HepG2 (cell line): ENCODE measurements at regions not wholly inside any gene's neighbourhood (a gene's known extent, or its start where the extent isn't known, plus 50 kb on each side); places are given as distances from the start of the nearest gene placed in this dataset.

Source experiments
- ATAC-seq: fragments of 200-7000 bp; cut with Tn5 transposase; 3 replicates; pipeline ENCODE4 v1.9.1; 2020; ENCODE audit warnings: mild to moderate bottlenecking, moderate library complexity
- BruUV-seq: library from RNA; stranded (reverse); fragments of 400-500 nt; replicated peaks from 2 replicates; lab custom pipeline; 2021; lab: Mats Ljungman, UMichigan
- CTCF ChIA-PET: fragments of 300-600 bp; formaldehyde crosslinking; extraction: SDS; loops from one replicate; lab custom pipeline; 2021; ENCODE audit warnings: low total read pairs, inconsistent platforms, low intra/inter-chr PET ratio; lab: Yijun Ruan, JAX
- POLR2A ChIA-PET: fragments of 350-600 bp; sonication (Branson Sonifier 250); formaldehyde crosslinking; loops from one replicate; lab custom pipeline; 2020; ENCODE audit warnings: antibody characterized with exemption, inconsistent platforms; lab: Yijun Ruan, JAX
- DNase-seq: peaks from one replicate; pipeline ENCODE4 v3.0.0-alpha.2; 2015; ENCODE audit warnings: low spot score
- FAIRE-seq: peaks from 3 replicates; lab custom pipeline; 2011; peaks lifted over from hg19 to GRCh38; lab: Jason Lieb, UNC
- H2AFZ ChIP-seq: one replicate; pipeline ENCODE4 v1.6.1; 2011; ENCODE audit warnings: low read length, inconsistent platforms
- H3K27ac ChIP-seq: fragments of 300-600 bp; 3 replicates; pipeline ENCODE4 v1.8.0; 2011; ENCODE audit warnings: mixed run types, mild to moderate bottlenecking, mixed read lengths, low read length, inconsistent platforms; ENCODE audit not compliant: insufficient read depth; ENCODE audit errors: extremely low read length
- H3K27me3 ChIP-seq, 2 experiments: fragments of 200-600 bp in 1 of 2; 2 replicates in 1 of 2; 3 replicates in 1 of 2; pipeline versions ENCODE4 v1.6.0 to v1.8.0; 2011; ENCODE audit warnings: low read length in 2 of 2, mild to moderate bottlenecking in 2 of 2, moderate library complexity in 2 of 2, inconsistent platforms in 1 of 2; ENCODE audit not compliant: insufficient read depth in 2 of 2, control insufficient read depth in 1 of 2
- H3K36me3 ChIP-seq, 2 experiments: fragments of 200-600 bp in 1 of 2; replicated peaks in 1 of 2; 2 replicates in 1 of 2; 3 replicates in 1 of 2; pipeline versions ENCODE4 v1.5.1 to v1.8.0; 2011; ENCODE audit warnings: low read length in 2 of 2, inconsistent platforms in 1 of 2; ENCODE audit not compliant: insufficient read depth in 2 of 2, control insufficient read depth in 1 of 2
- H3K4me1 ChIP-seq: 2 replicates; pipeline ENCODE4 v1.5.1; 2012; ENCODE audit warnings: low read length, inconsistent platforms; ENCODE audit not compliant: insufficient read depth
- H3K4me2 ChIP-seq: 2 replicates; pipeline ENCODE4 v1.6.0; 2011; ENCODE audit warnings: low read depth, low read length, inconsistent platforms
- H3K4me3 ChIP-seq, 3 experiments: fragments of 200-600 bp in 1 of 3; sonication (generic), shearing (Covaris generic) in 1 of 3; replicated peaks in 1 of 3; 2 replicates each; pipeline ENCODE4 v1.5.1; 2011 to 2016; ENCODE audit warnings: low read length in 3 of 3, inconsistent platforms in 2 of 3, low read depth in 2 of 3, mild to moderate bottlenecking in 2 of 3, control low read depth in 1 of 3, mixed read lengths in 1 of 3; ENCODE audit not compliant: insufficient read depth in 1 of 3
- H3K79me2 ChIP-seq: one replicate; pipeline ENCODE4 v1.6.1; 2011; ENCODE audit warnings: low read length, inconsistent platforms; ENCODE audit not compliant: insufficient read depth
- H3K9ac ChIP-seq: 2 replicates; pipeline ENCODE4 v1.6.0; 2011; ENCODE audit warnings: mild to moderate bottlenecking, low read depth, low read length, inconsistent platforms; ENCODE audit not compliant: insufficient read depth
- H3K9me3 ChIP-seq: 2 replicates; pipeline ENCODE4 v1.5.1; 2012; ENCODE audit warnings: mild to moderate bottlenecking, low read length
- H4K20me1 ChIP-seq: 2 replicates; pipeline ENCODE4 v1.6.0; 2011; ENCODE audit warnings: inconsistent platforms, mild to moderate bottlenecking, low read length, moderate library complexity; ENCODE audit not compliant: insufficient read depth
- CEBPB ChIP-seq: IDR thresholded peaks from 2 replicates; pipeline ENCODE4 v1.6.1; 2011; ENCODE audit warnings: low read depth, low read length, improper control_type of control experiment, borderline replicate concordance
- ELK4 ChIP-seq: sonication (generic); formaldehyde crosslinking; IDR thresholded peaks from 2 replicates; pipeline ENCODE4 v1.9.0; 2021; ENCODE audit warnings: missing genetic modification reagents, borderline replicate concordance
- GTF3A ChIP-seq: sonication (generic); formaldehyde crosslinking; conservative IDR thresholded peaks from 2 replicates; pipeline ENCODE4 v1.4.0; 2020; ENCODE audit warnings: mild to moderate bottlenecking, missing genetic modification reagents
- HDAC6 ChIP-seq: fragments of 200-600 bp; sonication (generic); IDR thresholded peaks from 2 replicates; pipeline ENCODE4 v1.7.0; 2017; ENCODE audit warnings: mild to moderate bottlenecking, antibody characterized with exemption, low read length, low read depth
- JUNB ChIP-seq: sonication (generic); formaldehyde crosslinking; IDR thresholded peaks from 2 replicates; pipeline ENCODE4 v1.8.0; 2022; ENCODE audit warnings: missing genetic modification reagents, mild to moderate bottlenecking, borderline replicate concordance
- KMT2B ChIP-seq: IDR thresholded peaks from 2 replicates; pipeline ENCODE4 v1.6.1; 2016; ENCODE audit warnings: missing genetic modification reagents, missing compliant biosample characterization
- MAFG ChIP-seq: sonication (generic); formaldehyde crosslinking; IDR thresholded peaks from 2 replicates; pipeline ENCODE4 v1.5.1; 2020; ENCODE audit warnings: mild to moderate bottlenecking, missing genetic modification reagents
- TCF7 ChIP-seq: sonication (generic); IDR thresholded peaks from 2 replicates; pipeline ENCODE4 v1.6.1; 2016; ENCODE audit warnings: antibody characterized with exemption, low read depth
- WGBS: methylation state at CpG from one replicate; pipeline ENCODE4 v1.1.6; 2017; ENCODE audit warnings: low lambda C conversion rate; 5-methylcytosine and 5-hydroxymethylcytosine counted together
- in situ Hi-C: cut with HindIII; loops from 2 replicates; pipeline ENCODE4 v1.10.0; 2017; ENCODE audit warnings: low pct_unique_long_range_greater_than_20kb; ENCODE audit not compliant: extremely low pct_ligation_motif_present
- intact Hi-C: fragments of 100-400 bp; cut with micrococcal nuclease; formaldehyde crosslinking; loops from one replicate; pipeline ENCODE4 v1.10.0; 2022; ENCODE audit not compliant: unreplicated experiment

GRCh38 chr16:64311241-64311640 lies 810.6 kb downstream of the CDH11 start:
- Histone ChIP-seq H3K9me3 (peaks cover 81% of the 10 kb centered on the region), H4K20me1 (no peaks in the 10 kb centered on the region), H3K9ac (no peak overlapping the region), H3K27me3 (no peaks in the 10 kb centered on the region), H3K27ac (no peak overlapping the region), H3K4me1 (no peaks in the 10 kb centered on the region), H3K36me3 (no peaks in the 10 kb centered on the region), H3K4me2 (no peak overlapping the region), H2AFZ (no peak overlapping the region), H3K4me3 (no peak overlapping the region), H3K79me2 (no peaks in the 10 kb centered on the region)
- DNase-seq: no peak
- intact Hi-C loops: no loop called here
- CTCF ChIA-PET: no interaction called here
- no peak for ATAC-seq
- BruUV-seq: no TSS peak
- FAIRE-seq: no peak
- WGBS: 2% methylated on average over 1 of the region's 1 CpG
- in situ Hi-C loops: no loop called here
- POLR2A ChIA-PET: no interaction called here
- TF ChIP-seq ELK4: no peak
- no peak for TF ChIP-seq MAFG (CRISPR knock-in tag)
- TF ChIP-seq JUNB: no peak
- TF ChIP-seq KMT2B: no peak
- no peak for TF ChIP-seq GTF3A

GRCh38 chr16:64309398-64310110 lies 812.3 kb downstream of the CDH11 start:
- TF ChIP-seq HDAC6 (no peak), TCF7 (no peak), CEBPB (peak; percentile 57; the same call in 1 of the 2 replicates)
- TF ChIP-seq, all 625 proteins: peak for 1
- no peak for DNase-seq
- ChIA-PET POLR2A (no interaction called here), CTCF (no interaction called here)
- no peaks in the 10 kb centered on the region for H4K20me1 ChIP-seq
- intact Hi-C loops (no loop called here), in situ Hi-C loops (no loop called here)
- no peaks in the 10 kb centered on the region for H3K27me3 ChIP-seq
- BruUV-seq: no TSS peak
- H3K4me2 ChIP-seq: no peak overlapping the region
- WGBS: 2% methylated on average over 2 of the region's 2 CpGs
- FAIRE-seq: no peak
- peaks cover 81% of the 10 kb centered on the region for H3K9me3 ChIP-seq
- no peak overlapping the region for H3K27ac ChIP-seq
- H3K4me3 ChIP-seq: no peak overlapping the region
- H3K79me2 ChIP-seq: no peaks in the 10 kb centered on the region
- no peak overlapping the region for H2AFZ ChIP-seq
- H3K36me3 ChIP-seq: no peaks in the 10 kb centered on the region
- no peak overlapping the region for H3K9ac ChIP-seq
- no peaks in the 10 kb centered on the region for H3K4me1 ChIP-seq
- no peak for ATAC-seq
